ENCODE measurements at regions not wholly inside any gene's neighbourhood (a gene's known extent, or its start where the extent isn't known, plus 50 kb on each side); places are given as distances from the start of the nearest gene placed in this dataset.

DNA sequence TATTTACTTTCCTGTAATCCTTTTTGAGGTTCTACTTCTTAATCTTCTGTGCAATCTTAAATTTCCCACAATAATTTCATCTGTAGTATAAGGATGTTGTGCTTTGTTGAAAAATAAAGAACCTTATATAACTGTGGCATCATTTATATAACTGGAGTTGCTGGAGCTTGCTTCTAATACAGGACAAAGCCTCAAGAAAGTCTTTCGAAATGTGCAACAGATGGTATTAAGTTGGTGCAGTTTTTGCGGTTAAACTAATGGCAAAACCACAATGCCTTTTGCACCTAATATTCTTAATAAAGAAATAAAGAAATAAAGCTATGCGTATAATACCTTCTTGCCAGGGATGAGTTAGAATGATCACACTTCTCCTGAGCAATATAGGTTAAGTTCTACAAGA is 180.0 kb downstream of the KITLG start:
- no peak for DNase-seq (ENCODE audit: extremely low read depth in 1 of 11, low read depth in 9 of 11, low spot score in 4 of 11)

DNA sequence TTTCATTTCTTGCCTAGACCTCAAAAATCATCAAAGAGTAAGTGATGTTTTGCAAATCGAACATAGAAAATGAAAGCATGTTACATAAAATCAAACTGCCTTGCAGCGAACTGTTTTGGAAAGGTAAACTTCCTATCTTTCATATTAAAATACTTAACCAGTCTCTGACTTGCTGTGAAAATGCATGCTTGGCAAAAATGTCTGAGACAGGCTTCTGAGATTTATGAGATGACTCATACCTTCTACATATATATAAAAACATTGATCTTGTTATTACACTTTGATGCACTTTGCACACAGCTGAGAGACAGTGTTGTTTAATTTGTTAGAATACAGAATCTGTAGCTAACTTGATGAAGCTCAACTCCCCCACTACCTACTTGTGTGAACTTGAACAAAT is 179.1 kb downstream of the KITLG start:
- no peak for DNase-seq (ENCODE audit: extremely low read depth in 1 of 11, low read depth in 9 of 11, low spot score in 4 of 11)

DNA sequence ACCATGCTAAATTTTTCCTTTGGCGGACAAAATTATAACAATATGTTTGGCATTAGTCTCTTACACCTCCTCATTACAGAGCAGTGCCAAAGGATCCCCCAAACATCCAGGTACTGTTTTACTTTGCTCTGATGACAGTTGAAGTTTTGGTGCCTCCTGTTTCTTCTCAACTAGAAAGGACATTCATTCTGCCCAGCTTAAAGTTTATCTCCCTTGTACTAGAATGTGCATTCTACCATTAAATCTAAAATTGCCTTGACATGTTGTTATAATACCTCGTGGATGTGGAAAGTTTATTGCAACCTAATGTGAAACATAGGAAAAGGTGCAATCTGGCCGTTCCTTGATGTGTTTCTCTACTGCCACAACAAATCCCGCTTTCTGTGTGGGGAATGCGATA is 173.4 kb downstream of the KITLG start:
- no peak for DNase-seq (ENCODE audit: extremely low read depth in 1 of 11, low read depth in 9 of 11, low spot score in 4 of 11)

DNA sequence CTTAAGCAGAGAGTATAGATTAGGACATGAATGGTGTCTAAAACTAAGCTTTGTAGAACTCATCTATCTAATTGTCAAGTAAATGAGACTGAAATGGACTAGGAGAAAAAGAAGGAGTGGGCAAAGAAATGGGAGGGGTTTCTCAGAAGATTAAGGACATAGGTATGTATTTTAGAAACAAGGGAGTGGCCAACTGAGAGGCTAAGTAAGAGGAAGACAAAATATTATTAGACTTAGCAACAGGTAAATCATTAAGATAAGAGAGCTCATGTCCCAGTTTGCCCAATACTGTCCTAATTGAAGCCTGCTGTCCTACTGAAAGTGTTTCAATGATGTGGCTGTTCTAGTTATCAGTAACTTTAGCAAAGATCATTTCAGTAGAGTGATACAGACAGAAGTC is 171.4 kb downstream of the KITLG start:
- DNase-seq (ENCODE audit: extremely low read depth in 1 of 11, low read depth in 9 of 11, low spot score in 4 of 11), result no peak

DNA sequence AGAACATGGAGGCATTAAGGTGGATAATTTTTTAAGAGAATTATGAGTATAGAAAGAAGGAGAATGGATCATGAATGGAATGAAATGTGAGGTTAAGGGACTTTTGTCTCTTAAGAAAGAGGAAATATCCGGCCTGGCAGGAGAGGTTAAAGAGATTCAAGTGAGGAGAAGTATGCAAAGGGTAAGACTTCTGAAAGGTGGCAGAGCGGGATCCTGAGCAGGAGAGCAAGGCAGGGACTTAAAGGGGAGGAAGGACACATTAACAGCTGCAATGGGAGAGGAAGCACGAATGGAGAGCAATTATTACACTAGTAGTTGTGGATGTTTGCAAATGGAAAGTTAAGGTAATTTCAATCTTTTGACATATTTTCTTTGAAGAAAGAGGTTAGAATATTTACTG is 171.0 kb downstream of the KITLG start:
- DNase-seq (ENCODE audit: extremely low read depth in 1 of 11, low read depth in 9 of 11, low spot score in 4 of 11), result no peak

DNA sequence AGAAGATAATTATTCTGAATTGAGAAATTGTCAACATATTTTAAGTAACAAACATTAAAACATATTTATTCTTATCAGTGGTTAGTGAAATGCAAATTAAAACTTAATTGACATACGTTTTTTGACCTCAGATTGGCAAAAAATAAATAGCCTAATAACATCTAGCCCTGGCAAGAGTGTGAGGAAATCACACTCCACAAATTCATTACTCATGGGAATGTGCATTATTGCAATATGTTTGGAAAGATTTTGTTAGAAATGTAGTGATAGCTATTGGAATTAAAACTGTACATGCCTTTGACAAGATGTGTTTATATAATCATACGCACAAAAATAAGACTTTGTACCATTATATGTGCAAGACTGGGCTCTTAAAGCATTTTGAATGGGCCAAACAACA is 168.6 kb downstream of the KITLG start:
- no peak for DNase-seq (ENCODE audit: extremely low read depth in 1 of 11, low read depth in 9 of 11, low spot score in 4 of 11)

DNA sequence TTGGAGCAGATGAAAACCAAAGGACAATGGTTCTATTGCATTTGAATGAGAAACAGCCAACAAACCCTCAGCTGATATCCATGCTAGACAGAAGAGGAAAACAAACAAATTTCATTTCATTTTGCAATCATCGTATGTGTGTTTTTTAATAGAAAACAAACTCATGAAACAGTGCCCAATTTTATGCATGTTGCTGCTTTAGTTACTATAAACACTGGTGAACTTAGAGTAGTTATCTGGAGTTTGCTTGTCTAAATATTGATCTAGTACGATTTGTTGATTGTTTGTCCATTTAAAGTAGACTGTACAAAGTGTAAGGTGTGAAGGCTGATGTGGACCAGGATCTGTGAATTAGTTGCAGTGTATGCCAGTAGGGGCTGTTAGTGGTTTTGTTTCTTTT is 166.6 kb downstream of the KITLG start:
- DNase-seq (ENCODE audit: extremely low read depth in 1 of 11, low read depth in 9 of 11, low spot score in 4 of 11), result no peak

DNA sequence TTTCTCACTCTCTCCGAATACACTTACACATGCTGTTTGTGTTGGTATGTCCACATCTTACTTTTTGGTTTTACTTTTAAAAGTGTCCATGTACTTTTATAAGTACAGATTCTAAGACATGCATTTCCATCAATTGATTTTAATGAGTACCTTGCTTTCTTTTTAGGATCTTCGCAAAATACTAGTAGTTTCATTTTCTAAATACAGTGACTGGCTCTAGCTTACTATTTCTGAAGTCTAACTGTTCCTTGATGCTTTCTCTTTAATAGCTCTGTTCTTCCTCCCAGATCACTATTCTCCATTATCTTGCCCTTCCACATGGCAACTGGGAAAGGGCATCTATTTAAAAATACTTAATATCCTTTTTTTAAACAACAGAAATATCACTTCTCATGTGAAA is 164.1 kb downstream of the KITLG start:
- no peak for DNase-seq (ENCODE audit: extremely low read depth in 1 of 11, low read depth in 9 of 11, low spot score in 4 of 11)

DNA sequence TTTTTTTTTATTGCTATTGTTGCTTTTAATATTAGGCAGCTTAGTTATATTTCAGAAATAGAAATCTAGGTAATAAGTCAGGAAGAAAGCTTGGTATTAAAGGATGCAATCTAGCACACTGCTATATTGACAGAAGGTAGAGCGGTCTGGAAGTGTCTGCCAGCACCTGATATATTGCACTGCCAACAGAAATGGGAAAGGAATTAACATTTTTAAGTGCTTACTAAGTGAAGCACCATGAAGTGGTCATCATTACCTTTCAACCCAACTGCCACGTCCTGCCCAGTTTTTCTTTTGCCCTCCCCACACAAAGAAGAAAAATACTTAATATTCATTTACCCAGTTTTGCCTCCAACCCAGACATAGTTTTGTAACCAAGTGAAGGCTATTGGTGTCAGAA is 163.5 kb downstream of the KITLG start:
- DNase-seq (ENCODE audit: extremely low read depth in 1 of 11, low read depth in 9 of 11, low spot score in 4 of 11), result no peak

DNA sequence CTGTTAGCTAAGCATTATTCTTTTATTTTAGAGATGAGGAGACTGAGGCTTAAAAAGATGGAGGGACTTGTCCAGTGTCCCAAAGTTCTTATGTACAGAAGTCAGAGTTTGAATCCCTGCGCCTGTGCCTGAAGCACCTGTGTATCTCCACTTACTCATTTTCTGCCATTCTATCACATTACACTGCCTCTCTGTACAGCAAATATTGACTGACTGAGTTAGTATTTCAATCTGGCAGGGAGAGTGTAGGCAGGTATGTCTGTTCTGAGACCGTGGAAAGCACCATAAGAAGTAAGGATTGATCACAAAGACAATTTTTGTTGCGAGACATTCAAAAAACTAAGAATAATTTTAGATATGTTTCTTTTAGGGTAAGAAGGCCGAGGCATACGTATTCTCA is 162.7 kb downstream of the KITLG start:
- no peak for DNase-seq (ENCODE audit: extremely low read depth in 1 of 11, low read depth in 9 of 11, low spot score in 4 of 11)

DNA sequence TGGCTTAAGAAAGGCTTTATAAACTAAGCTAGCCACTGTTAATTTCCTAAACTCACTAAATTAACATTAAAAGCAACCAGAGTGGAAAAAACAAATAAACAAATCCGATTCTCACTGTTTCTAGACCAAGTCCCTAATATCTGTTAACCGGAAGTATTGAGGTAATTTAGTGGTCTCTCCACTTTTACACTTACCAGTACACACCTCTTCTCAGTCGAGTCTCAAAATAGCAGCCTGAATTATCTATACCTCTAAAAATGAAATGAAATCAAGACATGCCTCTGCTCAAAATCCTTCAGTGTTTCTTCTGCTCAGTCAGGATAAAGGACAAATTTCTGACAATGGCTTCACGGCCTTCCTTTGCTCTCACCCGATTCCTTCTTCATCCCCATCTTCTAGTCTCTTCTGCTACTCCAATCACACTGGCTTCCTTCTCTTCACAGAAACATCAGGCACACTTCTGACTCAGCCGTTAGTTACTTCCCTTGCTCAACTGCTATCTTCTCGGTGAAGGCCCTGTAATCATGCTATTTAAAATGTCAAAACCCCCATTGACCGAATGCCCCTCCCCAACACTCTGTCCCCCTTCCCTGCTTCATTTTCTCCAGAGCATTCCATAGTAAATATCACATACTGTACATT is 161.3 kb downstream of the KITLG start:
- no peak for DNase-seq (ENCODE audit: extremely low read depth in 1 of 11, low read depth in 9 of 11, low spot score in 4 of 11)

DNA sequence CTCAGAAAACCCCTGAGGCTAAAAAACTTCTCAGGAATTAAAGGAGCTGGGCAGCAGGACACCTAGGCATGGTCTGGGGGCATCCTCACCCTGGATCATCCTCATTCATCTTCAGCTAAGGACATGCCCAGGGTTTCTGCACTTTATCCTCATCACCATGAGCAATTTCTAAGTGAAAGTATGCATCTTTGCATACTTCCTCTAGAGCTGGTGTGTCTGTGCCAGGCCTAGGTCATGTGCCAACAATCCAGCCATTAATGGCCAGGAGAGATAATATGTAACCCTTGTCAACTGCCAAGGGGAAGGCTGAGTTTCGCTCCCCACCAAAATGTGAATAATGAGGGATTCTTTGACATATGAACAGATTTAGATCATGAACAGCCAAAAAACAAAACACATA is 160.5 kb downstream of the KITLG start:
- DNase-seq (ENCODE audit: extremely low read depth in 1 of 11, low read depth in 9 of 11, low spot score in 4 of 11), result no peak

DNA sequence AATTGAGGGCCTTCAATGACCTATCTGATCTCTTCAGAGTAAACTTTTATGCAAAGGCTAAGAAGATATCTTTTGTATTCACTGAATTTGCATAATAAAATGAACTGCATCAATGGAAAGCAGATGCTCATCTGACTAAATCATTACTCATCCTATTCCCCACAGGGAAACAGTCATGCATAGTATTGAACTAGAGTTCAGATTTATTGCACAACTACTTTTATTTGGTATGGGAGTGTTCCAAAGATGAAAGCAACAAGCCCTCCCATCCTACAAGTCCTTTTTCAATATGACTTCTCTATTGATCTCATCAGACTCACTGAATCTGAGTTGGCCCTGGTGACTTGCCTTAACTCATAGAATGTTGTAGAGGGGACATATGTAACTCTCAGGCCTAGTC is 159.8 kb downstream of the KITLG start:
- no peak for DNase-seq (ENCODE audit: extremely low read depth in 1 of 11, low read depth in 9 of 11, low spot score in 4 of 11)

DNA sequence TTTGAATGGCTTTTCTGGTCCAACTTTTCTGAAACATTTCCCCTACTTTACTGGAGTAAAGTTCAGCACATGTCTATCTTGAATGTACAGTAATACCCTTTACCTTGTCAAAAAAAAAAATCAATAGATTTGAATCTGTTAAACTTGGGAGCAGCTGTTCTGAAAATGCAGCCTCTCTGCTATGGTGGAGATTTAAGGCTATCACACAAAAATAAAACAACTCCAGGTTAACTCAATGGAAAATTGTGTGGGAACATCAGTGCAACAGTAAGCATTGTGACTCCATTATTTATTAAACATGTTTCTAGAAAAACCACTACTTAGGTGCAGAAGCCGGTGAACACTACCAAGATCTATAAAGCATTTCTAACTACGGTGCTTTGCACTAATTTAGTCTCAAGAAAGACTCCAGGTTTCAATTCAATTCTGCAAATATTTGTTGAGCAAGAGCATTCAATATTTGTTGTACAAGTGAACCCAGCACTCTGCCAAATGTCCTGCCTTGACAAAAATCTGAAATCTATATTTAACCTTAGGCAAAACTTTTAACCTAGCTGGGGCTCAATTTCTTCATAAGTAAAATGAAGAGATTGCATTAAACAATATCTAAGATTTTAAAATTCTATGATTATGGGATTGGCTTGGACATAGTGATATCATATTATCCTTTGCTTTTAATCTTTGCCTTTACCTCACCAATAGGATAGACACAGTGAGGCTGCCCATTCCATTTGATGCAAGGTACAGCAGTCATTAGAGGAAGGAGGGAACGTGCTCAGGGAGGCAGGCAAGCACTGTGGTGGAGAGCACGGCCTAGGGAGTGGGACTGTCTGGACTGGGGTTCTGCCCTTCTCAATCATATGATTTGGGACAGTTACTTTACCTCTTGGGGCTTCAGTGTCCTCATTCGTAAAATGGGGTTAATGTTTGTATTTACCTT is 155.2 kb downstream of the KITLG start:
- DNase-seq (ENCODE audit: extremely low read depth in 1 of 11, low read depth in 9 of 11, low spot score in 4 of 11), result no peak

DNA sequence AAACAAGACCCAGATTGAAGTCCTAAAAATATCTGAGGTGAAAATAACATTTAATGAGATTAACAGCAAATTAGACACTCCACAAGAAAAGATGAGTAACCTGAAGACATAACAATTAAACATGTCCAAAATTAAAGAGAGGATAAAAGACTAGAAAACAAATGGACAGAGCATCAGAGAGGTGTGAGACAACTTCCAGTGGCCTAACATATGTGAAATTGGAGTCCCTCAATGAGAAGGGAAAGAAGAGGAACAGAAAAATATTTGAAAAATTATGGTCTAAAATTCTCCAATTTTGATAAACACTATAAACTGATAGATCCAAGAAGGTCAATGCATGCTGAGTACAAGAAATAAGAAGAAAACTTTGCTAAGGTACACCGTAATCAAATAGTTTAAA is 151.9 kb downstream of the KITLG start:
- no peak for DNase-seq (ENCODE audit: extremely low read depth in 1 of 11, low read depth in 9 of 11, low spot score in 4 of 11)

DNA sequence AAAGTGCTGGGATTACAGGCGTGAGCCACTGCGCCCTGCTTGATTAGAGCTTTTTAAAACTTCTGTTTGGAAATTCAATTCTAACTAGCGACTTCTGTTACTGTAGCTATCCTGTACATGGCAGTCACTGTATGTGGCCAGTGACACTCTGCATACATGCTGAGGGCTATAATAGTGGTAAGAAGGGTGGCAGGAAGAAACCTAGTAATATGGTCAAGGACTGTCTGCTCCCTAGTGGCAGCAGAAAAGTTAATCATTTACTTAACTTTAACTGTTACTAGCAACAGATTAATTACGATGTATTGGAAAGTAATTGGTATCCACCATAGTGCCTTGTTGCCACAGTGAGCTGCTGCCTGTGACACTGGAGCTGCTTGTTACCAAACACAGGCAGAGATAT is 149.0 kb downstream of the KITLG start:
- DNase-seq (ENCODE audit: extremely low read depth in 1 of 11, low read depth in 9 of 11, low spot score in 4 of 11), result no peak

DNA sequence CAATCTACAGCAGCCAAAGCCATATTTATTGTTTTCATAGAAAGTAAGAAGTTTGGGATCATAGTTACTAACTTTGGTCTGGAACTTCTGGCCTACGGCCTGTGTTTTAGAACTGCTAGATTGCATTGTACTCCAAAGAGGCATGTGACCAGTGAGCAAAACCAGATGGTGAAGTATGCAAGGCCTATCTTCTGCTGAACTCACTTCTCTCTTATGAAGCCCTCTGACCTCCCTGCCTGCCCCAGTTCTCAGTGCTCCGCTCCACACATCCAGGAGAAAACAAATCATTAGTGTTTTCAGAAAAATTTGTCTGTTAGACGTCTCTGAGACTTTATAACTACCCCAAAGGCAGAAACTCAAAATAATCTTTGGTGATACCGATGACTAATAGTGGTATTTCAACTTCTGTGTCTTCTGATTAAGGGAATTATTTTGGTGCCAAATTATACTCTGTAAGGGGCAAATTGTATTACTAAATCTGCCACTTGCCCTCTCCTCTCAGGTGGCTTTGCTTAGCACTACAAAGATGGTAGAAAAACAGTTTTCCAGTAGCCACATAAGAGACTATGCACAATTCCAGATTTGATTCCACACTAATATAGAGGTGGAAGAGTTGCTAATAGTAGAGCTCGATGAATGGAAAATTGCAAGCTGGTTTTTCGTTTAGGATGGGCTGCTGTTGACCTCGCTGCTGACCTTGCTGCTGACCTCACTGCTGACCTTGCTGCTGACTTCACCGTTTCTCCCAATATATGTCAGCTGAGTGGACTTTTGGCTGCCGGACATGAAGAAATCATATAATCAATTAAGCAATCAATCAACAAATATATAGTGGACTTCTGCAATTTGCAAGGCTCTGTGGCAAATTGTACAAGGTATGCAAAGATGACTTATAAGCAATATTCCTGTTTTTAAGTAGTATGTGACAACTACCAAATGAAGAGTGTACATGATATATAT is 147.5 kb downstream of the KITLG start:
- DNase-seq (ENCODE audit: extremely low read depth in 1 of 11, low read depth in 9 of 11, low spot score in 4 of 11), result no peak

DNA sequence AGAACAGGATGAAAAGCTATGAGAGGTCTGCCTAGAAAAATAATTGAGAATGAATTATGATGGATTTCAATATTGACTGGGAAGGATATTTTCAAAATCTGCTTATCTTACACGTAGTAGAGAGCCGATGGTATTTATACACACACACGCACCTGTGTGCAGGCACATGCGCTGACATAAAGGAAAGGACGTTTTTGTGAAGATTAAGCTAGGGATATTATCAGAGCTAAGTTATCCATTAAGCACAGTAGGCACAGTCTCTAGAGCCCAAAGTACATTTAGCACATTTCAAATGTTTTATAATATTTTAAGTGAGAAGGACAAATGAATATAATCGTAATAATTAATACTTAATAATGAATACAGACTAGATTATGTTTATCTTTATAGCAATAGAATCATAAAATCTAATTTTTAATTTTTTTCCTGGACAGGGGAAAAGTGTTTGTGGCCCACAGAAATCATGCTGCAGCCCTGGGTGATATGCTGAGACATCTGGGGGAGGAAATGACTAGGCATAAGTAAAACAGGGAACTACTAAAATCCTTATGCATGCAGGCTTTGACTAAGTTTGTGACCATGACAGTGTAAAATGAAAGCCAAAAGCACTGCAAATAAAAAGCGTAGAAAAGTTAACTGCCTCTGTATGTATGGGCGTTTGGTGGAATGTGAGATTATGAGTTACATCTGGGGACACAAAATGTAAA is 146.1 kb downstream of the KITLG start:
- DNase-seq (ENCODE audit: extremely low read depth in 1 of 11, low read depth in 9 of 11, low spot score in 4 of 11), result no peak
